ENCODE measurements at regions not wholly inside any gene's neighbourhood (a gene's known extent, or its start where the extent isn't known, plus 50 kb on each side); places are given as distances from the start of the nearest gene placed in this dataset.

DNA sequence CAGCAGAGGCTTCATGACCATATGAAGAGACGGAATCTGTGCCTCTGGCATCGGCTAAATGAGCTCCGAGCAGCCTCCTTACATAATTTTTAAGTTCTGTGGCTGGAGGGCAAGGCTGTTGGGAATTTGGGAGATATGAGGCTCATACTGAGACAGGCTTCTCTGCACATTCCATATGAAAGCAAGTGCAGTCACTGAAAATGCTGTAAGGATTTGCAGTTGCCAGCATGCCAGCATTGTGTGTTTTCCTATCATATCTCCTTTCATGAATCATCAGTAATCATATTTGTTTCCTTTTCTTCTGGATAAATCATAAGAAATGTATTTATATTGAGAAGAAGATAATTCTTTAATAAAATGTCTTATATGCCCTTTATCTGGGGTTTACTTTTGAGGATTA, 775.4 kb downstream of the SEMA5A start:
- H3K4me1 ChIP-seq = no peaks in the 10 kb centered on the region
- intact Hi-C loops (cut with DNase I) = no loop called here
- H3K27me3 ChIP-seq = no peaks in the 10 kb centered on the region
- no peak overlapping the region for H3K4me3 ChIP-seq
- H3K36me3 ChIP-seq = no peaks in the 10 kb centered on the region
- TF ChIP-seq, protein P1, sequence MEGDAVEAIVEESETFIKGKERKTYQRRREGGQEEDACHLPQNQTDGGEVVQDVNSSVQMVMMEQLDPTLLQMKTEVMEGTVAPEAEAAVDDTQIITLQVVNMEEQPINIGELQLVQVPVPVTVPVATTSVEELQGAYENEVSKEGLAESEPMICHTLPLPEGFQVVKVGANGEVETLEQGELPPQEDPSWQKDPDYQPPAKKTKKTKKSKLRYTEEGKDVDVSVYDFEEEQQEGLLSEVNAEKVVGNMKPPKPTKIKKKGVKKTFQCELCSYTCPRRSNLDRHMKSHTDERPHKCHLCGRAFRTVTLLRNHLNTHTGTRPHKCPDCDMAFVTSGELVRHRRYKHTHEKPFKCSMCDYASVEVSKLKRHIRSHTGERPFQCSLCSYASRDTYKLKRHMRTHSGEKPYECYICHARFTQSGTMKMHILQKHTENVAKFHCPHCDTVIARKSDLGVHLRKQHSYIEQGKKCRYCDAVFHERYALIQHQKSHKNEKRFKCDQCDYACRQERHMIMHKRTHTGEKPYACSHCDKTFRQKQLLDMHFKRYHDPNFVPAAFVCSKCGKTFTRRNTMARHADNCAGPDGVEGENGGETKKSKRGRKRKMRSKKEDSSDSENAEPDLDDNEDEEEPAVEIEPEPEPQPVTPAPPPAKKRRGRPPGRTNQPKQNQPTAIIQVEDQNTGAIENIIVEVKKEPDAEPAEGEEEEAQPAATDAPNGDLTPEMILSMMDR (IDR thresholded peaks at IDR 0.05) = no peak
- TF ChIP-seq EP300 (IDR thresholded peaks at IDR 0.05) (no peak), POLR2AphosphoS5 (IDR thresholded peaks at IDR 0.05) (no peak), POLR2A (IDR thresholded peaks at IDR 0.05) (no peak)
- no peak for DNase-seq
- no peaks in the 10 kb centered on the region for H3K9me3 ChIP-seq
- no peak overlapping the region for H3K27ac ChIP-seq
- WGBS, 2 donors = 72 to 74% methylated on average over 3 of the region's 3 CpGs

GRCh38 chr5:8773046-8773615, 772.7 kb downstream of the SEMA5A start:
- intact Hi-C loops (cut with DNase I) = no loop called here
- no peak for DNase-seq
- H3K4me1 ChIP-seq = no peaks in the 10 kb centered on the region
- no peak overlapping the region for H3K27ac ChIP-seq
- no peak overlapping the region for H3K4me3 ChIP-seq
- no peaks in the 10 kb centered on the region for H3K36me3 ChIP-seq
- WGBS, 2 donors = 78 to 81% methylated on average over 5 of the region's 5 CpGs
- no peaks in the 10 kb centered on the region for H3K27me3 ChIP-seq
- TF ChIP-seq POLR2A (IDR thresholded peaks at IDR 0.05) (no peak), POLR2AphosphoS5 (IDR thresholded peaks at IDR 0.05) (no peak), EP300 (IDR thresholded peaks at IDR 0.05) (no peak)
- TF ChIP-seq, protein P1 (IDR thresholded peaks at IDR 0.05) = no peak
- H3K9me3 ChIP-seq = no peaks in the 10 kb centered on the region

DNA sequence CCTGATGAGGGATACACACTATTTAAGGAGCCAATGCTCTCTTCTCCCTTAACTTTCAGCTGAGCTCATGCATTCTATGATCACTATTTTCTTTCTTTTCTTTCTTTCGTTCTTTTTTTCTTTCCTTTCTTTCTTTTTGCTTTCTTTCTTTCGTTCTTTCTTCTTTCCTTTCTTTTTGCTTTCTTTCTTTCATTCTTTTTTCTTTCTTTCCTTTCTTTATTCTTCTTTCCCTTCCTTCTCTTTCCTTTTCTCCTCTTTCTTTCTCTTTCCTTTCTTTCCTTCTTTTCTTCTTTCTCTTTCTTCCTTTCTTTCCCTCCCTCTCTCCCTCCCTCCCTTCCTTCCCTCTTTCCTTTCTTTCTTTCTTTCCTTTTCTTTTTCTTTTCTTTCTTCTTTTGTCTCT, 761.2 kb downstream of the SEMA5A start:
- no peaks in the 10 kb centered on the region for H3K27me3 ChIP-seq
- no peak for DNase-seq
- no peak for TF ChIP-seq POLR2AphosphoS5 (IDR thresholded peaks at IDR 0.05)
- TF ChIP-seq, protein P1 (IDR thresholded peaks at IDR 0.05) = no peak
- TF ChIP-seq POLR2A (IDR thresholded peaks at IDR 0.05) = no peak
- no peak for TF ChIP-seq EP300 (IDR thresholded peaks at IDR 0.05)
- H3K27ac ChIP-seq = no peak overlapping the region
- H3K4me1 ChIP-seq = no peaks in the 10 kb centered on the region
- no peaks in the 10 kb centered on the region for H3K9me3 ChIP-seq
- intact Hi-C loops (cut with DNase I) = no loop called here
- no peak overlapping the region for H3K4me3 ChIP-seq
- 85 to 87% methylated on average over 2 of the region's 2 CpGs for WGBS, 2 donors
- no peaks in the 10 kb centered on the region for H3K36me3 ChIP-seq

DNA sequence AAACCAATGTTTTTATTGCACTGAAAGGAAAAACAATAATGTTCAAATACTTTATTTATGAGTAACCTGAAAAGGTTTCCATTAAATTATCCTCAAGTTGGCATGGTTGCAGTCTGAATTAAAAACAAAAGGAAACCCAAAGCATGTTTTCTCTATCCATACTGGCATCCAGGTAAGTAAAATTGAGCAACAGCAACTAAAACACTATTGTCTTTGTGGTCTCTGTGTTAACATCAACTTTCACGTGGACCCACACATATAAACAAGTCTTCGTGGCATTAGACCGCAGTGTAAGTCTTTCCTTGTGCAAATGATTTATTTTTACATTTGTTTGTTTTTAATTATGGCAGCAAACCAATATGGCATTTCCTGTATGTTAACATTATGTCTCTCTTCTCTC, 757.6 kb downstream of the SEMA5A start:
- no peak overlapping the region for H3K4me3 ChIP-seq
- WGBS, 2 donors = 44 to 77% methylated on average over 3 of the region's 3 CpGs
- no peaks in the 10 kb centered on the region for H3K4me1 ChIP-seq
- H3K36me3 ChIP-seq = no peaks in the 10 kb centered on the region
- no peaks in the 10 kb centered on the region for H3K9me3 ChIP-seq
- H3K27me3 ChIP-seq = no peaks in the 10 kb centered on the region
- intact Hi-C loops (cut with DNase I) = no loop called here
- H3K27ac ChIP-seq = no peak overlapping the region
- no peak for DNase-seq
- TF ChIP-seq EP300 (IDR thresholded peaks at IDR 0.05) (no peak), POLR2AphosphoS5 (IDR thresholded peaks at IDR 0.05) (no peak), POLR2A (IDR thresholded peaks at IDR 0.05) (no peak)
- TF ChIP-seq, protein P1 (IDR thresholded peaks at IDR 0.05) = no peak

- no peaks in the 10 kb centered on the region for H3K4me1 ChIP-seq
- H3K27ac ChIP-seq = no peak overlapping the region
- H3K4me3 ChIP-seq = no peak overlapping the region
- no peaks in the 10 kb centered on the region for H3K36me3 ChIP-seq
- peaks cover 0 to 3% (median 0%) of the 10 kb centered on the region in 4 donors for H3K9me3 ChIP-seq
- no peak for DNase-seq
- TF ChIP-seq POLR2A (IDR thresholded peaks at IDR 0.05) (no peak), POLR2AphosphoS5 (IDR thresholded peaks at IDR 0.05) (no peak), EP300 (IDR thresholded peaks at IDR 0.05) (no peak)
- TF ChIP-seq, protein P1 (IDR thresholded peaks at IDR 0.05) = no peak
- intact Hi-C loops (cut with DNase I) = no loop called here
- H3K27me3 ChIP-seq = no peaks in the 10 kb centered on the region
Observed at GRCh38 chr5:8805653-8806052, 740.2 kb downstream of the SEMA5A start.
